NAMALWA (cell line): ENCODE measurements at regions not wholly inside any gene's neighbourhood (a gene's known extent, or its start where the extent isn't known, plus 50 kb on each side); places are given as distances from the start of the nearest gene placed in this dataset.

Experiments used
- DNase-seq: peaks from one replicate; pipeline ENCODE4 v3.0.0-alpha.2; 2015; ENCODE audit warnings: low spot score

- no peak for DNase-seq
Measured at GRCh38 chr3:174403831-174404230, 455.3 kb upstream of the NAALADL2 start.

GRCh38 chr3:174408310-174408709, 450.8 kb upstream of the NAALADL2 start:
- no peak for DNase-seq

GRCh38 chr3:174409086-174409743, 449.9 kb upstream of the NAALADL2 start:
- no peak for DNase-seq

- no peak for DNase-seq
Measured at GRCh38 chr3:174413062-174413912, 445.8 kb upstream of the NAALADL2 start.

- no peak for DNase-seq
Measured at GRCh38 chr3:174414902-174415301, 444.2 kb upstream of the NAALADL2 start.

GRCh38 chr3:174417573-174417972, 441.6 kb upstream of the NAALADL2 start:
- no peak for DNase-seq

GRCh38 chr3:174419216-174419615, 439.9 kb upstream of the NAALADL2 start:
- DNase-seq, result no peak

- DNase-seq, result no peak
Measured at GRCh38 chr3:174423936-174424335, 435.2 kb upstream of the NAALADL2 start.

- no peak for DNase-seq
Measured at GRCh38 chr3:174424656-174425055, 434.5 kb upstream of the NAALADL2 start.

GRCh38 chr3:174425422-174425821, 433.7 kb upstream of the NAALADL2 start:
- DNase-seq, result no peak

GRCh38 chr3:174430986-174431385, 428.1 kb upstream of the NAALADL2 start:
- no peak for DNase-seq

- no peak for DNase-seq
Measured at GRCh38 chr3:174431717-174432116, 427.4 kb upstream of the NAALADL2 start.

GRCh38 chr3:174436367-174436766, 422.8 kb upstream of the NAALADL2 start:
- no peak for DNase-seq

GRCh38 chr3:174438501-174439145, 420.5 kb upstream of the NAALADL2 start:
- DNase-seq, result no peak

GRCh38 chr3:174439331-174440252, 419.5 kb upstream of the NAALADL2 start:
- DNase-seq, result no peak

- peak; percentile 11 for DNase-seq
Measured at GRCh38 chr3:174440253-174440701, 418.9 kb upstream of the NAALADL2 start.

- DNase-seq, result peak; percentile 59
Measured at GRCh38 chr3:174440741-174441587, 418.2 kb upstream of the NAALADL2 start.

- no peak for DNase-seq
Measured at GRCh38 chr3:174441588-174442301, 417.4 kb upstream of the NAALADL2 start.

- DNase-seq, result no peak
Measured at GRCh38 chr3:174442302-174442682, 416.8 kb upstream of the NAALADL2 start.

- DNase-seq, result no peak
Measured at GRCh38 chr3:174444391-174444790, 414.7 kb upstream of the NAALADL2 start.
